ENCODE measurements at regions not wholly inside any gene's neighbourhood (a gene's known extent, or its start where the extent isn't known, plus 50 kb on each side); places are given as distances from the start of the nearest gene placed in this dataset.
"Not testable (repeated sequence)": the region's sequence is repeated elsewhere in the genome, so short reads cannot be mapped to it uniquely, and the experiment has no call there.

- H3K9me3 ChIP-seq (ENCODE audit: low read depth, low read length) = no peaks in the 10 kb centered on the region
- DNase-seq (ENCODE audit: low read depth, low spot score) = no peak
- TF ChIP-seq POLR2AphosphoS5 (IDR thresholded peaks at IDR 0.05; ENCODE audit: borderline replicate concordance, low read depth, low read length) (no peak), EZH2 (IDR thresholded peaks at IDR 0.05) (no peak), FOXP2 (optimal IDR thresholded peaks at IDR 0.05; ENCODE audit: control extremely low read depth, extremely low read length, insufficient read depth) (no peak)
- no peaks in the 10 kb centered on the region for H3K36me3 ChIP-seq (ENCODE audit: insufficient read depth, low read length)
- H3K4me3 ChIP-seq = no peak overlapping the region
- no peak overlapping the region for H3K27ac ChIP-seq
- H3K9ac ChIP-seq (ENCODE audit: insufficient read length) = no peak overlapping the region
Observed at GRCh38 chr15:35271371-35272043, 186.4 kb upstream of the NANOGP8 start.

GRCh38 chr15:35260941-35261340 lies 175.8 kb upstream of the NANOGP8 start:
- DNase-seq (ENCODE audit: low read depth, low spot score) = peak; percentile 37
- peak overlapping the region; percentile 21; the same call in 1 of the 2 replicates for H3K4me3 ChIP-seq
- TF ChIP-seq EZH2 (IDR thresholded peaks at IDR 0.05) (no peak), FOXP2 (optimal IDR thresholded peaks at IDR 0.05; ENCODE audit: control extremely low read depth, extremely low read length, insufficient read depth) (no peak), POLR2AphosphoS5 (IDR thresholded peaks at IDR 0.05; ENCODE audit: borderline replicate concordance, low read depth, low read length) (no peak)
- peak overlapping the region; percentile 78 for H3K27ac ChIP-seq
- H3K9ac ChIP-seq (ENCODE audit: insufficient read length) = no peak overlapping the region
- H3K36me3 ChIP-seq (ENCODE audit: insufficient read depth, low read length) = no peaks in the 10 kb centered on the region
- H3K9me3 ChIP-seq (ENCODE audit: low read depth, low read length) = no peaks in the 10 kb centered on the region

- H3K9ac ChIP-seq (ENCODE audit: insufficient read length); H3K4me3 ChIP-seq; H3K9me3 ChIP-seq (ENCODE audit: low read depth, low read length); DNase-seq (ENCODE audit: low read depth, low spot score); H3K27ac ChIP-seq; H3K36me3 ChIP-seq (ENCODE audit: insufficient read depth, low read length): not testable (repeated sequence)
Observed at GRCh38 chr15:35260274-35260673, 175.2 kb upstream of the NANOGP8 start.

GRCh38 chr15:35256551-35256950 lies 171.5 kb upstream of the NANOGP8 start:
- Histone ChIP-seq H3K27ac (no peak overlapping the region), H3K9ac (ENCODE audit: insufficient read length) (no peak overlapping the region), H3K36me3 (ENCODE audit: insufficient read depth, low read length) (no peaks in the 10 kb centered on the region), H3K9me3 (ENCODE audit: low read depth, low read length) (no peaks in the 10 kb centered on the region), H3K4me3 (no peak overlapping the region)
- TF ChIP-seq EZH2 (IDR thresholded peaks at IDR 0.05) = no peak
- TF ChIP-seq POLR2AphosphoS5 (IDR thresholded peaks at IDR 0.05; ENCODE audit: borderline replicate concordance, low read depth, low read length) = no peak
- TF ChIP-seq FOXP2 (optimal IDR thresholded peaks at IDR 0.05; ENCODE audit: control extremely low read depth, extremely low read length, insufficient read depth) = no peak
- no peak for DNase-seq (ENCODE audit: low read depth, low spot score)

GRCh38 chr15:35256141-35256540 lies 171.0 kb upstream of the NANOGP8 start:
- Histone ChIP-seq H3K9me3 (ENCODE audit: low read depth, low read length) (no peaks in the 10 kb centered on the region), H3K9ac (ENCODE audit: insufficient read length) (no peak overlapping the region), H3K36me3 (ENCODE audit: insufficient read depth, low read length) (no peaks in the 10 kb centered on the region), H3K27ac (no peak overlapping the region), H3K4me3 (no peak overlapping the region)
- TF ChIP-seq POLR2AphosphoS5 (IDR thresholded peaks at IDR 0.05; ENCODE audit: borderline replicate concordance, low read depth, low read length) = no peak
- TF ChIP-seq FOXP2 (optimal IDR thresholded peaks at IDR 0.05; ENCODE audit: control extremely low read depth, extremely low read length, insufficient read depth) = no peak
- no peak for TF ChIP-seq EZH2 (IDR thresholded peaks at IDR 0.05)
- DNase-seq (ENCODE audit: low read depth, low spot score) = no peak

- H3K9me3 ChIP-seq (ENCODE audit: low read depth, low read length); H3K36me3 ChIP-seq (ENCODE audit: insufficient read depth, low read length); DNase-seq (ENCODE audit: low read depth, low spot score); H3K4me3 ChIP-seq; H3K27ac ChIP-seq; H3K9ac ChIP-seq (ENCODE audit: insufficient read length): not testable (repeated sequence)
Observed at GRCh38 chr15:35254908-35255307, 169.8 kb upstream of the NANOGP8 start.

- H3K9me3 ChIP-seq (ENCODE audit: low read depth, low read length) = no peaks in the 10 kb centered on the region
- no peak overlapping the region for H3K9ac ChIP-seq (ENCODE audit: insufficient read length)
- TF ChIP-seq FOXP2 (optimal IDR thresholded peaks at IDR 0.05; ENCODE audit: control extremely low read depth, extremely low read length, insufficient read depth) (no peak), EZH2 (IDR thresholded peaks at IDR 0.05) (no peak), POLR2AphosphoS5 (IDR thresholded peaks at IDR 0.05; ENCODE audit: borderline replicate concordance, low read depth, low read length) (no peak)
- H3K27ac ChIP-seq = no peak overlapping the region
- H3K36me3 ChIP-seq (ENCODE audit: insufficient read depth, low read length) = no peaks in the 10 kb centered on the region
- no peak for DNase-seq (ENCODE audit: low read depth, low spot score)
- no peak overlapping the region for H3K4me3 ChIP-seq
Observed at GRCh38 chr15:35254062-35254461, 169.0 kb upstream of the NANOGP8 start.

- Histone ChIP-seq H3K9ac (ENCODE audit: insufficient read length) (no peak overlapping the region), H3K9me3 (ENCODE audit: low read depth, low read length) (no peaks in the 10 kb centered on the region), H3K36me3 (ENCODE audit: insufficient read depth, low read length) (no peaks in the 10 kb centered on the region), H3K4me3 (peak overlapping the region; percentile 9; the same call in 1 of the 2 replicates), H3K27ac (no peak overlapping the region)
- peak; percentile 28 for DNase-seq (ENCODE audit: low read depth, low spot score)
- TF ChIP-seq POLR2AphosphoS5 (IDR thresholded peaks at IDR 0.05; ENCODE audit: borderline replicate concordance, low read depth, low read length) = no peak
- TF ChIP-seq FOXP2 (optimal IDR thresholded peaks at IDR 0.05; ENCODE audit: control extremely low read depth, extremely low read length, insufficient read depth) = no peak
- no peak for TF ChIP-seq EZH2 (IDR thresholded peaks at IDR 0.05)
Observed at GRCh38 chr15:35252351-35252865, 167.3 kb upstream of the NANOGP8 start.

GRCh38 chr15:35247150-35247549 lies 162.1 kb upstream of the NANOGP8 start:
- Histone ChIP-seq H3K9me3 (ENCODE audit: low read depth, low read length) (no peaks in the 10 kb centered on the region), H3K4me3 (no peak overlapping the region), H3K27ac (no peak overlapping the region), H3K9ac (ENCODE audit: insufficient read length) (no peak overlapping the region), H3K36me3 (ENCODE audit: insufficient read depth, low read length) (no peaks in the 10 kb centered on the region)
- DNase-seq (ENCODE audit: low read depth, low spot score) = no peak
- no peak for TF ChIP-seq FOXP2 (optimal IDR thresholded peaks at IDR 0.05; ENCODE audit: control extremely low read depth, extremely low read length, insufficient read depth)
- no peak for TF ChIP-seq POLR2AphosphoS5 (IDR thresholded peaks at IDR 0.05; ENCODE audit: borderline replicate concordance, low read depth, low read length)
- no peak for TF ChIP-seq EZH2 (IDR thresholded peaks at IDR 0.05)

All from SK-N-MC (cell line).